SK-N-SH (cell line): ENCODE measurements at regions not wholly inside any gene's neighbourhood (a gene's known extent, or its start where the extent isn't known, plus 50 kb on each side); places are given as distances from the start of the nearest gene placed in this dataset.

Experiments used
- CTCF ChIA-PET: fragments of 300-600, 350-600 bp; formaldehyde crosslinking; extraction: SDS; loops from one replicate; lab custom pipeline; 2021; lab: Yijun Ruan, JAX
- POLR2A ChIA-PET: fragments of 350-600 bp; sonication (Branson Sonifier 250); formaldehyde crosslinking; extraction: SDS; loops from one replicate; lab custom pipeline; 2020; ENCODE audit warnings: antibody characterized with exemption, inconsistent platforms; lab: Yijun Ruan, JAX
- DNase-seq: peaks from one replicate; pipeline ENCODE4 v3.0.0; 2012
- H2AFZ ChIP-seq: fragments of 200-600 bp; sonication (generic); 2 replicates; pipeline ENCODE4 v1.8.1; 2016; ENCODE audit warnings: antibody characterized with exemption, mild to moderate bottlenecking, low read depth
- H3F3A ChIP-seq: fragments of 200-600 bp; sonication (generic); replicated peaks from 2 replicates; pipeline ENCODE3; 2016; ENCODE audit warnings: antibody characterized with exemption, mild to moderate bottlenecking; ENCODE audit not compliant: insufficient read depth
- H3K27ac ChIP-seq, 2 experiments: fragments of 200-500 bp in 1 of 2; fragments of 200-600 bp in 1 of 2; sonication (Bioruptor generic) in 1 of 2; sonication (generic), shearing (Covaris generic) in 1 of 2; 2 replicates each; pipeline versions ENCODE4 v1.5.1 to v1.6.1; 2014 to 2016; ENCODE audit warnings: low read depth in 2 of 2, inconsistent platforms in 1 of 2, low read length in 1 of 2, mild to moderate bottlenecking in 1 of 2, mixed read lengths in 1 of 2
- H3K27me3 ChIP-seq: fragments of 200-600 bp; sonication (generic), shearing (Covaris generic); 2 replicates; pipeline ENCODE4 v1.6.1; 2016; ENCODE audit warnings: mixed run types; ENCODE audit not compliant: insufficient read depth
- H3K36me3 ChIP-seq, 2 experiments: fragments of 200-500 bp in 1 of 2; fragments of 200-600 bp in 1 of 2; sonication (Bioruptor generic) in 1 of 2; sonication (generic) in 1 of 2; replicated peaks in 1 of 2; 2 replicates each; pipeline versions ENCODE3 to v1.5.1; 2014 to 2016; ENCODE audit warnings: low read length in 1 of 2, mild to moderate bottlenecking in 1 of 2; ENCODE audit not compliant: insufficient read depth in 2 of 2, control insufficient read depth in 1 of 2
- H3K4me1 ChIP-seq, 2 experiments: fragments of 200-500 bp in 1 of 2; fragments of 200-600 bp in 1 of 2; sonication (Bioruptor generic) in 1 of 2; sonication (generic), shearing (Covaris generic) in 1 of 2; 2 replicates each; pipeline versions ENCODE4 v1.5.1 to v1.6.1; 2014 to 2016; ENCODE audit warnings: low read depth in 1 of 2, low read length in 1 of 2, mixed run types in 1 of 2; ENCODE audit not compliant: insufficient read depth in 2 of 2, control insufficient read depth in 1 of 2
- H3K4me2 ChIP-seq: fragments of 200-600 bp; sonication (generic), shearing (Covaris generic); 2 replicates; pipeline ENCODE4 v1.6.1; 2017; ENCODE audit warnings: mixed run types
- H3K4me3 ChIP-seq, 2 experiments: fragments of 200-500 bp in 1 of 2; fragments of 200-600 bp in 1 of 2; sonication (Bioruptor generic) in 1 of 2; sonication (generic), shearing (Covaris generic) in 1 of 2; 2 replicates each; pipeline versions ENCODE4 v1.5.1 to v1.8.1; 2014 to 2016; ENCODE audit warnings: low read depth in 2 of 2, inconsistent platforms in 1 of 2, low read length in 1 of 2, mild to moderate bottlenecking in 1 of 2, mixed read lengths in 1 of 2, moderate library complexity in 1 of 2
- H3K79me2 ChIP-seq: fragments of 200-600 bp; sonication (generic); 2 replicates; pipeline ENCODE4 v1.8.1; 2017; ENCODE audit warnings: mild to moderate bottlenecking; ENCODE audit not compliant: insufficient read depth
- H3K9ac ChIP-seq: fragments of 200-600 bp; sonication (generic); 2 replicates; pipeline ENCODE4 v1.6.1; 2017; ENCODE audit warnings: mixed run types
- H3K9me2 ChIP-seq: fragments of 200-600 bp; sonication (generic); 2 replicates; pipeline ENCODE4 v1.6.1; 2017; ENCODE audit warnings: mixed run types
- H3K9me3 ChIP-seq: fragments of 200-600 bp; sonication (generic); 2 replicates; pipeline ENCODE4 v1.6.1; 2017; ENCODE audit warnings: mixed run types, mild to moderate bottlenecking, moderate library complexity
- H4K20me1 ChIP-seq: fragments of 200-600 bp; sonication (generic); 2 replicates; pipeline ENCODE4 v1.6.1; 2017; ENCODE audit warnings: mild to moderate bottlenecking, mixed run types; ENCODE audit not compliant: insufficient read depth
- CHD2 ChIP-seq: fragments of 150-350 bp; IDR thresholded peaks from 2 replicates; pipeline ENCODE4 v1.6.1; 2018; ENCODE audit warnings: low read length; ENCODE audit not compliant: partially characterized antibody
- FOXJ3 ChIP-seq: sonication (generic); formaldehyde crosslinking; IDR thresholded peaks from 2 replicates; pipeline ENCODE4 v1.5.1; 2020; ENCODE audit warnings: mild to moderate bottlenecking, missing genetic modification reagents
- GABPA ChIP-seq: IDR thresholded peaks from 2 replicates; pipeline ENCODE4 v1.4.0; 2012; ENCODE audit warnings: low read depth, mild to moderate bottlenecking
- MEF2A ChIP-seq: IDR thresholded peaks from 2 replicates; pipeline ENCODE4 v1.4.0; 2012; ENCODE audit warnings: low read depth, borderline replicate concordance
- NFIC ChIP-seq: IDR thresholded peaks from 2 replicates; pipeline ENCODE4 v1.4.0; 2012; ENCODE audit warnings: borderline replicate concordance
- RFX5 ChIP-seq: IDR thresholded peaks from 2 replicates; pipeline ENCODE4 v1.6.1; 2012; ENCODE audit warnings: mild to moderate bottlenecking, improper control_type of control experiment, low read length
- RXRA ChIP-seq: IDR thresholded peaks from 2 replicates; pipeline ENCODE4 v1.4.0; 2012; ENCODE audit warnings: low read depth, mild to moderate bottlenecking, borderline replicate concordance
- SIN3A ChIP-seq: IDR thresholded peaks from 2 replicates; pipeline ENCODE4 v1.6.1; 2012; ENCODE audit warnings: low read depth, mild to moderate bottlenecking, low read length, moderate library complexity, borderline replicate concordance
- SMC3 ChIP-seq: IDR thresholded peaks from 2 replicates; pipeline ENCODE4 v1.6.1; 2012; ENCODE audit warnings: low read depth, low read length, improper control_type of control experiment
- TEAD4 ChIP-seq: IDR thresholded peaks from 2 replicates; pipeline ENCODE4 v1.4.0; 2012; ENCODE audit warnings: mild to moderate bottlenecking, borderline replicate concordance; ENCODE audit not compliant: insufficient read depth
- WGBS: methylation state at CpG from one replicate; pipeline ENCODE4 v1.1.6; 2017; ENCODE audit warnings: low lambda C conversion rate; 5-methylcytosine and 5-hydroxymethylcytosine counted together
- TF ChIP-seq, protein P1 (sequence below): IDR thresholded peaks from 2 replicates; pipeline ENCODE4 v1.4.0; 2012; ENCODE audit warnings: low read depth
- TF ChIP-seq, protein P2 (sequence below): IDR thresholded peaks from 2 replicates; pipeline ENCODE4 v1.4.0; 2012; ENCODE audit warnings: low read depth, borderline replicate concordance
- TF ChIP-seq, protein P3 (sequence below): fragments of 150-350 bp; IDR thresholded peaks from 2 replicates; pipeline ENCODE4 v1.6.1; 2017; ENCODE audit warnings: antibody characterized with exemption, low read length, low read depth, borderline replicate concordance
- TF ChIP-seq, protein P4 (sequence below): IDR thresholded peaks from 2 replicates; pipeline ENCODE4; 2012
- TF ChIP-seq, protein P5 (sequence below): IDR thresholded peaks from 2 replicates; pipeline ENCODE4 v1.4.0; 2012; ENCODE audit warnings: low read depth, borderline replicate concordance
- TF ChIP-seq, protein P6 (sequence below): IDR thresholded peaks from 2 replicates; pipeline ENCODE4 v1.6.1; 2012; ENCODE audit warnings: mild to moderate bottlenecking, low read depth, low read length, moderate library complexity

DNA sequence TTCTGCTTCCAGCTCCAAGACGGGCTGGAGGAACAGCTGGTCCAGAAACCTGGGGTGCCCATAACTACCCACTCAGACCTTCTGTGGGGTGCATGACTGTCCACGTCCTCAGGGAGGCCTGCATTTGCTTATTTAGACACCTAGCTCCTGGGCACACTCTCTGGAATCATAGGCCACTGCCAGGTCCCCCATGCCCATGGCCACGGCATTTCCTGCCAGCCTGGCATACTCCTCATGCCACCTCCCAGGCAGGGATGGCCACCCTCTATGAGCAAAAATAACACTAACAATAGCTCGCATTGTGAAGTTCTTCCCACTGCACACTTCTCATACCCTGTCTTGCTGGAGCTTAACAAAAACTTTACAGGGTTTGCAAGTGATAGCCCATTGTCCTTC lies 166.9 kb upstream of the TPM1 start:
- Histone ChIP-seq H3K9ac (no peak overlapping the region), H3K9me2 (no peaks in the 10 kb centered on the region), H3K27ac (peak overlapping the region; percentile 47 to 63; a peak in 2 of 4 replicates), H3K4me1 (peaks cover 25 to 47% of the 10 kb centered on the region in 2 experiments), H2AFZ (no peak overlapping the region), H3K9me3 (no peaks in the 10 kb centered on the region), H4K20me1 (no peaks in the 10 kb centered on the region), H3K4me2 (peak overlapping the region; percentile 45; the same call in 1 of the 2 replicates), H3K79me2 (no peaks in the 10 kb centered on the region), H3K36me3 (no peaks in the 10 kb centered on the region), H3K4me3 (no peak overlapping the region), H3F3A (peaks cover 8% of the 10 kb centered on the region), H3K27me3 (no peaks in the 10 kb centered on the region)
- no peak for DNase-seq
- ChIA-PET POLR2A (no interaction called here), CTCF (interaction anchor here (1.1 to 3.4 kb wide), 8 partner anchors 18 to 219 kb away, joined by 3 to 20 read pairs (median 4); no protein-coding TSS in a partner anchor)
- no peak for TF ChIP-seq RFX5
- no peak for TF ChIP-seq TEAD4
- no peak for TF ChIP-seq RXRA
- no peak for TF ChIP-seq CHD2
- TF ChIP-seq, protein P1, sequence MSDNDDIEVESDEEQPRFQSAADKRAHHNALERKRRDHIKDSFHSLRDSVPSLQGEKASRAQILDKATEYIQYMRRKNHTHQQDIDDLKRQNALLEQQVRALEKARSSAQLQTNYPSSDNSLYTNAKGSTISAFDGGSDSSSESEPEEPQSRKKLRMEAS = no peak
- TF ChIP-seq, protein P2, sequence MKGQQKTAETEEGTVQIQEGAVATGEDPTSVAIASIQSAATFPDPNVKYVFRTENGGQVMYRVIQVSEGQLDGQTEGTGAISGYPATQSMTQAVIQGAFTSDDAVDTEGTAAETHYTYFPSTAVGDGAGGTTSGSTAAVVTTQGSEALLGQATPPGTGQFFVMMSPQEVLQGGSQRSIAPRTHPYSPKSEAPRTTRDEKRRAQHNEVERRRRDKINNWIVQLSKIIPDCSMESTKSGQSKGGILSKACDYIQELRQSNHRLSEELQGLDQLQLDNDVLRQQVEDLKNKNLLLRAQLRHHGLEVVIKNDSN = no peak
- TF ChIP-seq, protein P3, sequence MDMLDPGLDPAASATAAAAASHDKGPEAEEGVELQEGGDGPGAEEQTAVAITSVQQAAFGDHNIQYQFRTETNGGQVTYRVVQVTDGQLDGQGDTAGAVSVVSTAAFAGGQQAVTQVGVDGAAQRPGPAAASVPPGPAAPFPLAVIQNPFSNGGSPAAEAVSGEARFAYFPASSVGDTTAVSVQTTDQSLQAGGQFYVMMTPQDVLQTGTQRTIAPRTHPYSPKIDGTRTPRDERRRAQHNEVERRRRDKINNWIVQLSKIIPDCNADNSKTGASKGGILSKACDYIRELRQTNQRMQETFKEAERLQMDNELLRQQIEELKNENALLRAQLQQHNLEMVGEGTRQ = no peak
- TF ChIP-seq NFIC = no peak
- TF ChIP-seq SMC3 = no peak
- TF ChIP-seq FOXJ3 (CRISPR knock-in tag) = no peak
- TF ChIP-seq, protein P4, sequence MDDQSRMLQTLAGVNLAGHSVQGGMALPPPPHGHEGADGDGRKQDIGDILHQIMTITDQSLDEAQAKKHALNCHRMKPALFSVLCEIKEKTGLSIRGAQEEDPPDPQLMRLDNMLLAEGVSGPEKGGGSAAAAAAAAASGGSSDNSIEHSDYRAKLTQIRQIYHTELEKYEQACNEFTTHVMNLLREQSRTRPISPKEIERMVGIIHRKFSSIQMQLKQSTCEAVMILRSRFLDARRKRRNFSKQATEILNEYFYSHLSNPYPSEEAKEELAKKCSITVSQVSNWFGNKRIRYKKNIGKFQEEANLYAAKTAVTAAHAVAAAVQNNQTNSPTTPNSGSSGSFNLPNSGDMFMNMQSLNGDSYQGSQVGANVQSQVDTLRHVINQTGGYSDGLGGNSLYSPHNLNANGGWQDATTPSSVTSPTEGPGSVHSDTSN = no peak
- TF ChIP-seq, protein P5, sequence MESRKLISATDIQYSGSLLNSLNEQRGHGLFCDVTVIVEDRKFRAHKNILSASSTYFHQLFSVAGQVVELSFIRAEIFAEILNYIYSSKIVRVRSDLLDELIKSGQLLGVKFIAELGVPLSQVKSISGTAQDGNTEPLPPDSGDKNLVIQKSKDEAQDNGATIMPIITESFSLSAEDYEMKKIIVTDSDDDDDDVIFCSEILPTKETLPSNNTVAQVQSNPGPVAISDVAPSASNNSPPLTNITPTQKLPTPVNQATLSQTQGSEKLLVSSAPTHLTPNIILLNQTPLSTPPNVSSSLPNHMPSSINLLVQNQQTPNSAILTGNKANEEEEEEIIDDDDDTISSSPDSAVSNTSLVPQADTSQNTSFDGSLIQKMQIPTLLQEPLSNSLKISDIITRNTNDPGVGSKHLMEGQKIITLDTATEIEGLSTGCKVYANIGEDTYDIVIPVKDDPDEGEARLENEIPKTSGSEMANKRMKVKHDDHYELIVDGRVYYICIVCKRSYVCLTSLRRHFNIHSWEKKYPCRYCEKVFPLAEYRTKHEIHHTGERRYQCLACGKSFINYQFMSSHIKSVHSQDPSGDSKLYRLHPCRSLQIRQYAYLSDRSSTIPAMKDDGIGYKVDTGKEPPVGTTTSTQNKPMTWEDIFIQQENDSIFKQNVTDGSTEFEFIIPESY = no peak
- TF ChIP-seq, protein P6, sequence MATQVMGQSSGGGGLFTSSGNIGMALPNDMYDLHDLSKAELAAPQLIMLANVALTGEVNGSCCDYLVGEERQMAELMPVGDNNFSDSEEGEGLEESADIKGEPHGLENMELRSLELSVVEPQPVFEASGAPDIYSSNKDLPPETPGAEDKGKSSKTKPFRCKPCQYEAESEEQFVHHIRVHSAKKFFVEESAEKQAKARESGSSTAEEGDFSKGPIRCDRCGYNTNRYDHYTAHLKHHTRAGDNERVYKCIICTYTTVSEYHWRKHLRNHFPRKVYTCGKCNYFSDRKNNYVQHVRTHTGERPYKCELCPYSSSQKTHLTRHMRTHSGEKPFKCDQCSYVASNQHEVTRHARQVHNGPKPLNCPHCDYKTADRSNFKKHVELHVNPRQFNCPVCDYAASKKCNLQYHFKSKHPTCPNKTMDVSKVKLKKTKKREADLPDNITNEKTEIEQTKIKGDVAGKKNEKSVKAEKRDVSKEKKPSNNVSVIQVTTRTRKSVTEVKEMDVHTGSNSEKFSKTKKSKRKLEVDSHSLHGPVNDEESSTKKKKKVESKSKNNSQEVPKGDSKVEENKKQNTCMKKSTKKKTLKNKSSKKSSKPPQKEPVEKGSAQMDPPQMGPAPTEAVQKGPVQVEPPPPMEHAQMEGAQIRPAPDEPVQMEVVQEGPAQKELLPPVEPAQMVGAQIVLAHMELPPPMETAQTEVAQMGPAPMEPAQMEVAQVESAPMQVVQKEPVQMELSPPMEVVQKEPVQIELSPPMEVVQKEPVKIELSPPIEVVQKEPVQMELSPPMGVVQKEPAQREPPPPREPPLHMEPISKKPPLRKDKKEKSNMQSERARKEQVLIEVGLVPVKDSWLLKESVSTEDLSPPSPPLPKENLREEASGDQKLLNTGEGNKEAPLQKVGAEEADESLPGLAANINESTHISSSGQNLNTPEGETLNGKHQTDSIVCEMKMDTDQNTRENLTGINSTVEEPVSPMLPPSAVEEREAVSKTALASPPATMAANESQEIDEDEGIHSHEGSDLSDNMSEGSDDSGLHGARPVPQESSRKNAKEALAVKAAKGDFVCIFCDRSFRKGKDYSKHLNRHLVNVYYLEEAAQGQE = no peak
- no peak for TF ChIP-seq GABPA
- no peak for TF ChIP-seq SIN3A
- TF ChIP-seq MEF2A = no peak
- WGBS = 89% methylated on average over 3 of the region's 4 CpGs
